HG02588 (cell line): ENCODE measurements at regions not wholly inside any gene's neighbourhood (a gene's known extent, or its start where the extent isn't known, plus 50 kb on each side); places are given as distances from the start of the nearest gene placed in this dataset.

Source experiments
- ATAC-seq: cut with Tn5 transposase; IDR thresholded peaks from one replicate; pipeline ENCODE4 v1.9.1; 2021; ENCODE audit warnings: mild to moderate bottlenecking, moderate library complexity; ENCODE audit not compliant: unreplicated experiment

DNA sequence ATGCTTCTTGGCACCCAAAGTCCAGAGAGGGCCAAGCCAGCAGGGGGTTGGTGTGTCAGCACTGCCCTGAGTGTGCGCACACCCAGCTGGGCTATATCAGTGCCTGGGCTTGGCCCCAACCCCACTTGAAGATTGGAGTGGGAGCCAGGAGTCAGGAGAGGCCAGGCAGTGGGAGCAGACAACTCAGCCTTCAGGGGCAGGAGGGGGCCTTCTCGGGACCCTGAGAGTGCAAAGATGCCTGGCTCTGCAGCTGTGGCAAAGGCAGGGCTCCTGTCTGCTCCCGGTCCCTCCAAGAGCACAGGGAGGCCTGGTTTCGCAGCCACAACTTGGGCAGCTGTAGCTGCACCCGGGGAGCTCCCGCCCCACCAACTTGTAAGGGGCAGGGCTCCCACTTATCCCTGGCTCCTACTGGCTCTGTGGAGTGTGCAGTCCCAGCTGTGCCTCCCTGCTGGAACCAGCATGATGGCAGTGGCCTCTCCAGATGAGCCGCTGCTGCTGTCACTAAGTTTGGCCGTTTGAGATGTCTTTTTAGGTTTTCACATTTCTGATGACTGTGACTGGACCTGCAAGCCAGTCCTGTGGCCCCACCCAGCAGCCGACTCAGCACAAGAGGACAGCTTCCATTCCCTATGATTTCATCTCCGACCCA lies 148.8 kb upstream of the HS6ST1 start:
- no peak for ATAC-seq

DNA sequence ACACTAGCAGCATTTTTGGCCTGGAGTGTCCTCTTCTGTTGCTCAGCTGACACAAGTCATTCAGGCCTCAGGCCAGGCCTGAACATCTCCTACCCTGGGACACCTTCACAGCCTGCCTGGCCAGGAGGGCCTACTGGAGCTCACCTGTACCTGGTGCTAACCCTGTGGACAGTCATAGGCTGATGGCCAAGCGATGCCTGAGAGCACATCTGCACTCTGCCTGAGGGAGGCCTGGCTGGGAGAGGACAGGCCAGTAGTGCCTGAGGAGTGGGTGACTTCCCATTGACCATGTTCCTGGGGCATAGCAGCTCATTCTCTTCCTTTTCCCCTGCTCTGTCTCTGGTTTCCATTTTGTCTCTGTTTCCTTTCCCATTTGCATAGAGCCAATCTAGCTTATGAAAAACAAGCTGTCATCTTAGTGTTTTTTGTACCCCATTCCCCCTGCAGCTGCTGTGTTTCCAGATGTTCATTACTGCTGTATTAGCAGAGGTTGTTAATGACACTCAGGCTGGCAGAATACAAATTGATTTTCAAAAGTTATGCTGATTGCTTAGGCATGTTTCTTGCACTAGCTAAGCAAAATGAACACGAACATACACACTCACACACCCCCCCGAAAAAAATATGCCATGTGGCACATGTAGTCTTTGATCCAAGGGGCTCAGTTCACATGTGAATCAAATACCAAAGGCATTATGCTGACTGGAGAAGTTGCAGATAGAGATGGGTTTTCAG lies 149.7 kb upstream of the HS6ST1 start:
- ATAC-seq: no peak

DNA sequence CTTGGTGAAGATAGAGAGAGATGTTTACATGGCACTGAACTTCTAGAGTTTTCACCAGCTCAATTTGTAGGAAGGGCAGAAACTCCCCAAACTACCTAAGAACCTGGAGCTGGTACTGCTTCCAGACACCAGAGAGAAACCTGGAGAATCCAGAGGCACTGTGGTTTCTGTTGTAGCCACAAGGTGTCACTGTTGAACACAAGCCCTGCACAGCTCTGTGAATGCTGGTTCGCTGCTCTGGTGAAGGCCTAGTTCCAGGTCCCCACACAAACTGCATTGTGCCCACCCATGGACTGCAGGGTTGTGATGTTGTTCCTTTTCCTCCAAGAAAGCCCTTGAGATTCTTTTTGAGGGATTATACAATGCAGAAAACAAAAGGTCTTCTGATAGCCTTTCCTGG lies 150.5 kb upstream of the HS6ST1 start:
- no peak for ATAC-seq

DNA sequence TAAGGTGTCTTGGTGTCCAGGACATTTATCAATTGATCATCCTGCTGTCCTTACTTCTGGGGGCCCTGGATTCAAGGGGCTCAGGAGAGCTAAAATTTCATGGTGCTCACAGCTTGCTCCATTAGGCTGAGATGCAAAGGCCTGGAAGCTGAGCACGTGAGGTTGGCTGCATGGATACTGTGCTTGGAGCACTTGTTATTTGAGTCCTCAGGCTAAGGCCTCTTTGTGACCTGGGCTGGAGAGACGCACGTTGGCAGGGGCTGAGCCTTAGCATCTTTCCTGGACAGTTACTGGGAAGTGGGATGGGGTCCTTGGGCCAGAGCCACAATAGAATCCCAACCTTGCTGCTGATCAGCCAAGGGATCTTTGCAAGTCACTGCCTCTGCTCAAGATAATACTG lies 151.2 kb upstream of the HS6ST1 start:
- ATAC-seq: no peak

DNA sequence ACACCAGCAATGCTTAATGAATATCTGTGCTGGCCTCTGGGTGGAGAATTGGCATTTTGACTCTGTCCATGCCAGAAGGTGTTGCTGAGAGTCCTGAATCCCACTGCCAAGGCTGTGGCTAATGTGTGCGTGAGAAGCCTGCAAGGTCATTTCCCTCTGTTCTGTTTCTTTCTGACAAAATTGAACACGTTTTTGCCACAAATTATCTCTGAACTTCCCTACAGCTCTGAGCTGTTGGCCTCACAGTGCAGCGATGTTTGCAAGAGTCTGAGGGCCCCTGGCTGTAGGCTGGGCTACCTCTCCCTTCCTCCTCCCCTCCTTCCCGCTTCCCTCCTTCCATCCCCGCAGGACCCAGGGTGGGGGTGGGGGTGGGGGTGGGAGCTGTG lies 154.1 kb upstream of the HS6ST1 start:
- no peak for ATAC-seq

DNA sequence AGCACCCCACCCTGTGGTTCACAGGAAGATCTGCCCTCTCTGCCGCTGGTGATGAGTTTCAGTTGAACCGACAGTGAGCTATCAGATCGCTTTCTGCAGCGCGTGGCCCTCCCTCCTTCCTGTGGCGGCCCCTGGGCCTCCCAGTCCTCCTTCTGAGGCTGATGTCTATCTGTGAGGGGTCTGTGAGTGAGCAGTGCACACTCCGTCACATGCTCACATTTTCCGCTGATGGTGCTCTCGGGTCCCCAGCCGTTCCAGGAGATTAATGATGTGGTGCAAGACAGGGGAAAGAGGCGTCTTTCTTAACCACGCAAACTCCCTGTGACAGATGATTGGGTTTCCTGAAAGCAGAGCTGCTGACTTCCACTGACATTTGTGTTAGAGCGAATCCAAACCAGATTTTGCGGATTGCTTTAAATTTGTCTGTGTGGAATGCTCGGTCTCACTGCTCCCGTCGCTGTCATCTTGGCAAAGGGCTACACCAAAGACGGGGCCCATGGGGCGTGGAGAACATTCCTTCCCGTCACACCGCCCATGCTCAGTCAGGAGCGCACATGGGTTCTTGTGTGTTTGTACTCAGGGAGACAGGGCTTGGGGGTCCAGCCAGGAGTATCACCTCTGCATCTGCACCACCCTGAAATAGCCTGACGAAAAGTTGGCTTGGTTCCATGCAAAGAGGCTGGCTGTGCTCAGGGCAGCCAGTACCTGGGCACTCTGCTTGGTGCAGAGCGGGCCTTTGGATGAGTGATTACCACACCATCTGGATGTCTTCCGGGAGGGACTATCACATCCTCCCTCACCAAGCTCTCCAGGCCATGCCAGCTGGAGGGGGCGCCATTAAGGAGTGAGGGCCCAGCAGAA lies 154.7 kb upstream of the HS6ST1 start:
- ATAC-seq: no peak

DNA sequence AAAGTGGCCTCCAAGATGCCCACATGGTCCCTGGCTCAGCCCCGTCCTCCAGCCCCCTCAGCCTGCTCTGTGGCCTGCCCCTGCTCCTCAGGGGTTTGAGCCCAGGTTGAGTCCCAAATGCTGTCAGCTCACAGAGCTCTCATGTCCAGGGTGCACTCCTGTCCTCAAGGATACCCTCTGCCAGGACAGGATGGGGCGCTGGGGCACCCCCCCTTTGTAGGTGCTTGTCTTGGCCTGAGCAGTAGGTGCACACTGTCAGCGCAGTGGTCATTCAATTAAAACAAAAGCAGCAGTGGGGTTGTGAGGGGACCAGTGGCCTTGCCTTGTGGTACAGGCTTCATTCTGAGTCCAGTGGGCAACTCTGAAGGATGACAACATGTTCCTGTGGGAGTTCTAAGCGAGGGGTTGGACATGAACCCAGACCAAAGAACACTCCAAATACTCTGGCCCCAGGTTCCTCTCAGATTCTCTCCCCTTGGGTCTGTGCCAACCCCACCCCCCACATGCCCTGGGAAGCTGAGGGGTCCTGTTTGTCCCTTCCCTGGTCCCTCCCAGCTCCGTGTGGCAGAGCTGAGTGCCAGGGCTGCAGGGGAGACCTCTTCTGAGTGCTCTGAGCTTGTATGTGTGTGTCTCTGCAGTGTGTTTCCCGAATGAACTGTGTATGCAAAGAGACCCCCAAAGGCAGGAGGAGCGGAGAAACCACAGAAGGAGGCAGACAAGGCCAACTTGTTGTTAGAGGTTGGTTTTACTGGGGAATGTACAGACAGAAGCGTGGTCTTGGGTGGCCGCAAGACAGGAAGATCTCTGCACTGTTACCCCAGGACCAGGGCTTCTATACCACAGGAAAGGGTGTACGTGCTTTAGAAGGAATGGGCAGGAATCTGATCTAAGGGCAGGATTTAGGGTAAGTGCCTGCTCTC lies 155.6 kb upstream of the HS6ST1 start:
- ATAC-seq: no peak

DNA sequence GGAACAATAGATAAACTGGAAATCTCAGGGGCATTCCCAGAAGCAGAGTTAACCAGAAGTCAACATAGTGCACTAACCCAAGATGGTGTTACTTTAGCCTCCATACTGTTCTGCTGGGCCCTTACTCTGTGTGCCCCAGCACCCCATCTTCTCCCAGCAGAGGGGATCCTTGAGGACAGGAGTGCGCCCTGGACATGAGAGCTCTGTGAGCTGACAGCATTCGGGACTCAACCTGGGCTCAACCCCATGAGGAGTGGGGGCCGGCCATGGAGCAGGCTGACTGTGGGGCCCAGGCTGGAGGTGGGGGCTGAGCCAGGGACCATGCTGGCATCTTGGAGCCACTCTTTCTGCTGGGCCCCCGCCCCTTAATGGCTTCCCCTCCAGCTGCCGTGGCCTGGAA lies 156.3 kb upstream of the HS6ST1 start:
- no peak for ATAC-seq

DNA sequence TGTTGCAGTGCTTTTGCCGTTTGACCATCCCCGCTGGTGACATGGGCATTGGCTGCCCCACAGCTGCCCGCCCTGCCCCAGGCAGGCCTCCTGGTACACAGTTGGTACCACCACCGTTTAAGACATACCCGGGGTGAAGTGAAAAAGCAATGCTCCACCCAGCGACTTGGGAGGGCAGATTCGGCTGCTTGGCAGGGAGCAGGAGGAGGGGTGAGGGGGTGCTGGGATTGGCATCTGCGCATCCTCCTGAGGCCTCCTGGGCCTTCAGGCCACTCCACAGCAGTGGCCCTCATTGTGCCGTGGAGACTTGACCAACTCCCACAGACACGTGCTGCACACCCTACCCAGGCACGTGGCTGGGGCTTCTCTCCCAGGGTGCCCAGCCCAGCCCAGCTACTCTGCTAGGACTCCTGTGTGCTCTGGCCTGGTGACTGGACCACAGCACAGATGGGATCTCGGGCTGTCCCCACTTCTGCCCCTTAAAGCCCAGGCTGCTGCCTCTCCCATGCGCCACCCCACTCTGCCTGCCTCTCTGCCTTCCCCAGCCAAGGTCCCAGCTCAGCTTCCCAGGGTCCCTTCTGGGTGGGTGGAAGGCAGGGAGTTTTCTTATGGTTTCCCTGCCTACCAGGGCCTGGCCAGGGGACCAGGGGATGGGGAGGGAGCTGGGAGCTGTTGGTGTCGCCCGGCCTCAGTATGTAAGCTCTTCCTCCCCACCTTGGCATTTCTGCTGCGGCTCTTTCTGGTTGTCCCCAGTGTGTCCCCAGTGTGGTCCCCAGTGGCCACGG lies 157.0 kb upstream of the HS6ST1 start:
- ATAC-seq: no peak

DNA sequence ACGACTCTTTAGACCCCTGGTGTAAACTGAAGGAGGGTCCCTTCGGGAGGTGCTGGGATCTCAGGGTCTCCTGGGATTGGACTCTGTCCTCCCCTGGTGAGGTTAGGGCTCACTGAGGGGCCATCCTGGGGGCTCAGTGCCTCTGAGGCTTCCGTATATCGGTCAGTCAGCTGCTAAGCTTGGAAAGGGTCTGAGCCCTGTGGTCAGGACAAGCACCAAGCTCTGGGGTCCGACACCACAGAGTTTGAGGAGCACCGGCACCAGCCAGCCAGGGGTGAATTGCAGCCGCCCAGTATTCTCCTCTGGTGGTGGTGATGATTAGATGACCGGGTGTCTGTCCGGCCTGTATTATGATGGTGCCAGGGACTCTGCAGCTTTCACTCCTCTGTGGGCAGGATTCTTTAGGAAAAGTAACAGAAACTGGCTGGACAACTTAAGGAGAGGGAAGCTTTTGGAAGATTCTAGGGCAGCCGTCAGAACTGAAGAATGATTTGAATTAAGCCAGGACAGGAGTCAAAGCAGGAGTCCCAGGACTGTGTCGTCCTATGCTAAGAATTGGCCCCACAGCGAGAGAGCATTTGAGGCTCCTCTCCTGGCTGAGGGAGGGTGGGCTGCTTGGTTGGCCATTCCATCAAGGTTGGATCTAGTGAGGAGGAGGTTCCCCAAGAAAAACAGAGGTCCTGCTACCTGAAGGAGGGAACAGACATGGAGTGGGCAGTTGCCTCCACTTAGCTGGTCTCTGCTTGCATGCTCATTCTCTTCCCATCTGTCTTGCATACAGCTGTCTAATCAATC lies 158.6 kb upstream of the HS6ST1 start:
- no peak for ATAC-seq

DNA sequence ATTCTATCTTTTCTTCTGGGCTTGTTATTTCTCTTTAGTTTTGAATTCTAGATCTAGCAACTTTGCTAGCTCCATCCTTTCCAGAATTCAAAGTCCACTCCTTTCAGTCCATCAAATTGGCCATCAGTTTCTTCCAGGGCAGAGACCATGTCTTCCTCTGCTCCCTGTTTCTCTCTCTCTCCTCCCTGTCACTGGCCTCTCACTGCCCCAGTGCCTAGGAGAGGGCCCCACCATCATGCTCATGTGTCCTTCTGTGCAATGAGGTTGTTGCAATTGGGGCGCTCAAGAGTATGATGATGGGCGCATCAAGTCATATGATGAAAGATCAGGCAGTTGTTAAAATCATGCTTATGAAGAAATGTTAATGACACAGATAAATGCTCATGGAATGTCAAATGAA lies 159.2 kb upstream of the HS6ST1 start:
- no peak for ATAC-seq

DNA sequence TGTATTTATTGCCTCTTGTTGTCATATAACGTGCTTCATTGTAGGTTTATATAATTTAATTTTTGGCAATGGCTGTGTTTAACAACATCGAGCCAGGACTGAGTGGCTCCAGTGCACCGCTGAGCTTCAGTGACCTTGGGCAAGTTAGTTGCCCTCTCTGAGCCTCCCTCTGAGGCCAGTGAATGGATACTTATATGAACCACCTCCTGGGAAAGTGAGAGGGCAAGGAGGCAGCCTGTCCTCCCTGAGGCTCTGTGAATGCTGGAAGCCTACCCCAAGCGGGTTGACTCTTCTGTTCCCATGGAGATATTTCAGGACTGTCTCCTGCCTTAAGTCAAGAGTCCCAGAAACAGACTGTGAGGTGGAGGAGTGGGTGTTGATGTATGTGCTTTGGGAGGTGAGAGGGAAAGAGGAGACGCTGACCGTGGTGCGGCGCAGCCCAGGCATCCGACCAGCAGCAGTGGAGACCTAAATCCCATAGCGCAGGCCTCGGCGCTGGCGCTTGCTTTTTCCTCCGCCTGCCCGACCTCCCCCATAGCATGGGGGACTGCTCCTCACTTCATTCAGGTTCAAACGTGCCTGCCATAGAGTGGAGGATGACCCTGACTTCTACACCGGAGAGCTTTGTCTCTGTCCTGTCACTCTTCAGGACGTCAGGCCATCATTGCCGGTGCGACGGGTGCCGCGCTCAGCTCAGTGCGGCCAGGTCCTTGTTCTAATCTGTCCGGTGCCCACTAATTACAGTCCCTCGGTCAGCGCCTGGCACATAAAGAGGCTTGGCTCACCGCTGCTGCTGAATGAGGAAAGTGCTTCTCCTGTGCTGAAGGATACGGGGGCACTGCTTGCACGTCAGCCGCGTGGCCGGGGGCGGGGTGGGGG lies 167.3 kb upstream of the HS6ST1 start:
- ATAC-seq: no peak

DNA sequence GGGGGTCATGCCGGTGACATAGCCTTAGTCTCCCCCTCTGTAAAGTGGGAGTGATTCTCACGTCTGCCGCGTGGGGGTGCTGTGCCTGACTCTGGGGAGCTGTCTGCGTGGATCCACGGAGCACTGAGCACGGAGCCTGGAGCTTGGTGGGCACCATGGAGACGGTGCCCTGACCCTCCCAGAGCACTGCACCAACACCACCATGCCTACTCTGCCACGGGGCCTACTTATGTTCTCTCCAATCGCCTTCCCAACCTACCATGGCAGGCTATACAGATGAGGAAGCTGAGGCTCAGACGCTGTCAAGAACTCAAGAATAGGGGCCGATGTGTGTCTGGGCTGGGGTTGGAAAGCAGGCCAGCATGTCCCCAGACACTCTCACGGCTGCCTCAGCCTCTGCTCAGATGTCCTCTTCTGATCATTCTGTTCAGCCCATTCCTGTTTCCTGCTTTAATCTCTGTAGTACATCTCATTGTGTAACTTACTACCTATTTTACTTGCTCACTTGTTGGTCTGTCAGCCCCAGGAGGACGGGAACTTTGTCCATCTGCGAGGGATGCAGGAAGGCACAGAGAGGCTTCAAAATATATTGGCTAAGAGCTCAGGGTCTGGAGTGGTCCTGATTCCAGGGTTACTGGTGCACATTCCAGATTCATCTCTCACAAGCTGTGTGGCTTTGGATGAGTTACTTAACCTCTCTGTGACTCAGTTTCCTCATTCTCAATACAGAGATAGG lies 168.1 kb upstream of the HS6ST1 start:
- ATAC-seq: no peak

DNA sequence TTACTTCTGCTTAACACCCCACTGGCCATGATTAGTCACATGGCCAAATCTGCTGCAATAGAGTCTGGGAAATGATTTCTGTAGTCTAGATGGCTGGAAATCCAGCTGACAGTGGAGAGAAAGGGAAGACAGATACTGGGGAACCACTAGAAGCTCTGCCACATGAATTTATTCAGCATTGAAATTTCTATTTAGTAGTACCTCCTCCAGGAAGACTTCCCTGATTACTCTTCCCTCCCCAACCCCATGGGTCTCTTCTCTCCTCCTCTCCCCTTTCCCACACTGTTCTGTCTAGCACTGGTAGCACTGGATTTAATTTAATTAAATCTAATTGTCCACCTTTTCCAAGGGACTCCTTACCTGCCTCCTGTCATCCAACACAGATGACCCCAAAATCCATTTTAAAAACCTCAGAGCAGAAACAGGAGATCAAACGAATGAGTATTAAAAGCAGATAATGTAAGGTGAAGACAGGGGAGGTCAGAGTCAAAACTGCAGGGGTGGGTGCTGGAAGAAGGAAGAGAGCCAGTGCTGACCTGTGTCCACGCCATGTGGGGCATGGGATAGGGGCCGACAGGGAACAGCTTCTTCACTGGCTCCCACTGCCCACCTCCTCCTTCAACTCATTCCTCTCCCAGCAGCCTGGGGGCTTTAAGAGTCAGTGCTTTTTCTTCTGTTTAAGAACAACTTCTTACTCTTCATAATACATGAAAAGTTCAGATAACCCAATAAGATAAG lies 169.2 kb upstream of the HS6ST1 start:
- ATAC-seq: no peak

DNA sequence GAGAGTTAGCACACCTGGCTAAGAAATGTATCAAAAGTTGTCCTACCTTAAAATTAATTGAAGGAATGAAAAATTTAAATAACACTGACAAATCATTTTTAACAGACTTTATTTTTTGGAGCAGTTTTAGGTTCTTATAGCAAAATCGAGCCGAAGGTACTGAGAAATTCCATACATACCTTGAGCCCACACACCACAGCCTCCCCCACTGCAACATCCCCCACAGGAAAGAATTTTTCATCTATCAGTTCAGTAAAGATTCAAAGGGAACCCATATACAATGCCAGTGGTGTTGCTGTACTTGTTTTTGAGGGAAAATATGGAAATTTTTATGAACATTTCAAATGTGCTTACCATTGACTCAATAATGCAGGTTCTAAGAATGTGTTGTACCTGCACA lies 169.8 kb upstream of the HS6ST1 start:
- ATAC-seq: no peak

DNA sequence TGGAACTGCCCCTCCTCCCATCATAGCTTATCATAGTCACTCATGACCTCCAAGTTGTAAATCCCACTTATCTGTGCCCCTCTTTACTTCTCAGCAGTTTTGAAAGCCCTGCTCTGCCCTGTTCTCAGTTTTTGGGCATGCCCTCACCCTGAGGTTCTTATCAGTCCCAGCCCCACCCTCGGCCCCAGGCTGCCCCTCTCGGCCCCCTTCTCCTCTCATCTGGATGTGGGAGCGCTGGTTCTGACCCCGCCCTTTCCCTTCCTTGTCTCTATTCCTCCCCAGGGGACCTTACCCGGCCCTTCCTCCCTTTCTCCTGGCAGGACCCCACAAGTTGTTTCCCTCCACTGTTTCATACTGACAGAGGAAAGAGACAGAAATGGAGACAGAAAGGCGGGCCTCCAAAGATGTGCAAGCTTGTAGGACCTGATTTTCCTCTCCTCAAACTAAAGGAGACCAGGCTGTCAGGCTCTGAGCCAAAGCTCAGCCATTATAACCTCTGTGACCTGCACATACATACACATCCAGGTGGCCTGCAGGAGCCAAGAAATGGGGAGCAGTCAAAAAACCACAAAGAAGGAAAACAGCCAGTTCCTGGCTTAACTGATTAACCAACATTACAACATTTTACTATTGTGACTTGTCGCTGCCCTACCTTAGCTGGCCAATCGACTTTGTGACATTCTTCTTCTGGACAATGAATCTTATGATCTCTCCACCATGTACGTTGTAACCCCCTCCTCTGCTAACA lies 171.0 kb upstream of the HS6ST1 start:
- ATAC-seq: no peak
